ENCODE measurements at regions not wholly inside any gene's neighbourhood (a gene's known extent, or its start where the extent isn't known, plus 50 kb on each side); places are given as distances from the start of the nearest gene placed in this dataset.

DNA sequence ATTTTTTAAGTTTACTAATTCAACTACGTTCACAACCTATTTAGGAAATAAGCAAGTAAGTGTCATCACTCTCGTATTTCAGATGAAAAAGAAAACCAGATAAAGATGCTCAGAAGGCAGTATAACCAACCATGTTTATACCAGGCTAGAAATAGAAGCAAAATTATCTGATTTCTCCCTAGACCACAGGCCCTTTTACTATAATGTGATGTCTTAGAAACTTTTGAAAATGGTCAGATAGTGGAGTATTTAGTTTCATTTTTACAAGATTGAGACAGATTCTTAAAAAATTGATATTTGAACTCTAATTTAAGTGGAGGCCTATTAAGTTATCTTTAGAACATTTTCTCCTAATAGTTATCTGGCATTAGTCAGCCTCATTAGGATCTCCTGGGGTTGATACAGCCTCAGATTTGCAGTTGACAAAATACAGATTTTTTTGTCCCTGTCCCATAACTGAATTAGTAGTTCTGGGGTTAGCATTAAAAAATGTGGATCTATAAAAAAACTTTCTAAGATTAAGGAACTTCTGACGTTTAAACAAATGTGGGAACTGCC lies 818.7 kb upstream of the PCDH9 start:
- TF ChIP-seq, protein P1, sequence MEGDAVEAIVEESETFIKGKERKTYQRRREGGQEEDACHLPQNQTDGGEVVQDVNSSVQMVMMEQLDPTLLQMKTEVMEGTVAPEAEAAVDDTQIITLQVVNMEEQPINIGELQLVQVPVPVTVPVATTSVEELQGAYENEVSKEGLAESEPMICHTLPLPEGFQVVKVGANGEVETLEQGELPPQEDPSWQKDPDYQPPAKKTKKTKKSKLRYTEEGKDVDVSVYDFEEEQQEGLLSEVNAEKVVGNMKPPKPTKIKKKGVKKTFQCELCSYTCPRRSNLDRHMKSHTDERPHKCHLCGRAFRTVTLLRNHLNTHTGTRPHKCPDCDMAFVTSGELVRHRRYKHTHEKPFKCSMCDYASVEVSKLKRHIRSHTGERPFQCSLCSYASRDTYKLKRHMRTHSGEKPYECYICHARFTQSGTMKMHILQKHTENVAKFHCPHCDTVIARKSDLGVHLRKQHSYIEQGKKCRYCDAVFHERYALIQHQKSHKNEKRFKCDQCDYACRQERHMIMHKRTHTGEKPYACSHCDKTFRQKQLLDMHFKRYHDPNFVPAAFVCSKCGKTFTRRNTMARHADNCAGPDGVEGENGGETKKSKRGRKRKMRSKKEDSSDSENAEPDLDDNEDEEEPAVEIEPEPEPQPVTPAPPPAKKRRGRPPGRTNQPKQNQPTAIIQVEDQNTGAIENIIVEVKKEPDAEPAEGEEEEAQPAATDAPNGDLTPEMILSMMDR (IDR thresholded peaks at IDR 0.05; ENCODE audit: low read depth, low read length): no peak
- TF ChIP-seq EZH2phosphoT487 (IDR thresholded peaks at IDR 0.05; ENCODE audit: low read depth): no peak
- H3K36me3 ChIP-seq (replicated peaks; ENCODE audit: low read depth, low read length): no peaks in the 10 kb centered on the region
- no peaks in the 10 kb centered on the region for H3K27me3 ChIP-seq (ENCODE audit: low read depth, low read length)
- no peak overlapping the region for H3K4me3 ChIP-seq (ENCODE audit: low read length)
- peak overlapping the region; percentile 54; the same call in 1 of the 2 replicates for H2AFZ ChIP-seq (ENCODE audit: low read depth, low read length)
- H3K4me1 ChIP-seq (ENCODE audit: low read length): no peaks in the 10 kb centered on the region
- no peak overlapping the region for H3K27ac ChIP-seq (ENCODE audit: low read length)
- no peaks in the 10 kb centered on the region for H3K9me3 ChIP-seq (ENCODE audit: insufficient read depth, low read length)
- no peaks in the 10 kb centered on the region for H4K20me1 ChIP-seq (ENCODE audit: insufficient read depth, low read length)
- H3K79me2 ChIP-seq (ENCODE audit: low read length): no peaks in the 10 kb centered on the region
- no peak overlapping the region for H3K9ac ChIP-seq (ENCODE audit: low read length)
- peak overlapping the region; percentile 27 for H3K4me2 ChIP-seq (ENCODE audit: low read length)

DNA sequence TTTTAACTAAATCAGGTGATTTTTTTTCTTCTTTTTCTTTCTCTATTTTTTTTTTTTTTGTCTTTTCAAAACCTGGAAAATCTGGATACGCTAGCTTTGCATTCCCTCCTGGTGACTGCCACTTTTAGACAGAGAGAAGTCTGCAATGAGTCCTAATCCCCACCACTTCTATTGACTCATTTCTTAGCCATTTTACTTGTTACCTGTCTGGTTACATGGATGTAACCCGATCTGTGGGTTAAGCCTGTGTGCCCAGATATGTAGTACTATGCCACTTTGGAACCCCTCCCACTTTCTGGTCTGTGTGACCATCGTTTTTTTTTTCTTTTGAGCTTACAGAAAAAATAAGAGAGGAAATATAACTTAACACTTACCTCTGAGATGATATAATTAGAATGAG lies 817.8 kb upstream of the PCDH9 start:
- Histone ChIP-seq H3K9me3 (ENCODE audit: insufficient read depth, low read length) (no peaks in the 10 kb centered on the region), H4K20me1 (ENCODE audit: insufficient read depth, low read length) (no peaks in the 10 kb centered on the region), H3K36me3 (replicated peaks; ENCODE audit: low read depth, low read length) (no peaks in the 10 kb centered on the region), H2AFZ (ENCODE audit: low read depth, low read length) (peak overlapping the region; percentile 8; the same call in 1 of the 2 replicates), H3K27me3 (ENCODE audit: low read depth, low read length) (no peaks in the 10 kb centered on the region), H3K79me2 (ENCODE audit: low read length) (no peaks in the 10 kb centered on the region), H3K4me1 (ENCODE audit: low read length) (no peaks in the 10 kb centered on the region), H3K4me3 (ENCODE audit: low read length) (no peak overlapping the region), H3K4me2 (ENCODE audit: low read length) (no peak overlapping the region), H3K9ac (ENCODE audit: low read length) (no peak overlapping the region), H3K27ac (ENCODE audit: low read length) (no peak overlapping the region)
- no peak for TF ChIP-seq EZH2phosphoT487 (IDR thresholded peaks at IDR 0.05; ENCODE audit: low read depth)
- TF ChIP-seq, protein P1 (IDR thresholded peaks at IDR 0.05; ENCODE audit: low read depth, low read length): no peak

DNA sequence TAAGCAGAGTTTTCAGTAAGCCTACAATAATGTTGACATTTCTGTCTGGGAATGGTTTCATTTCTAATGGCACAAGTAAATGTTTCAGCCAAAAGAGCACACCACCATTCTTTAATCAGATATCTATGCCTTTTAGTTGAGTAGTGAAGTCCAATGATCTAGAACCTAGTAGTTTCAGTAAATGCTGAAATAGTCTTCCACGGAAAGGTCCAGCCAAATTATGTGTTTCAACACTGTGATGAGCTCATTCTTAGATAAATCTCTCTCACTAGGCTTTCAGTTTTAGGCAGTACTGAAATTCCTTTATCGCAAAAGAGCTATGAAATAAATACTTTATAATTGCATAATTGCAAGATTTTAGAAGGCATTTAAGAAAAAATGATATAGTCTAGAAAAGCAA lies 816.8 kb upstream of the PCDH9 start:
- no peaks in the 10 kb centered on the region for H3K4me1 ChIP-seq (ENCODE audit: low read length)
- H3K27me3 ChIP-seq (ENCODE audit: low read depth, low read length): no peaks in the 10 kb centered on the region
- H3K4me3 ChIP-seq (ENCODE audit: low read length): no peak overlapping the region
- H3K27ac ChIP-seq (ENCODE audit: low read length): no peak overlapping the region
- H4K20me1 ChIP-seq (ENCODE audit: insufficient read depth, low read length): no peaks in the 10 kb centered on the region
- no peak overlapping the region for H2AFZ ChIP-seq (ENCODE audit: low read depth, low read length)
- no peak overlapping the region for H3K9ac ChIP-seq (ENCODE audit: low read length)
- no peaks in the 10 kb centered on the region for H3K36me3 ChIP-seq (replicated peaks; ENCODE audit: low read depth, low read length)
- TF ChIP-seq EZH2phosphoT487 (IDR thresholded peaks at IDR 0.05; ENCODE audit: low read depth): no peak
- TF ChIP-seq, protein P1 (IDR thresholded peaks at IDR 0.05; ENCODE audit: low read depth, low read length): no peak
- H3K9me3 ChIP-seq (ENCODE audit: insufficient read depth, low read length): no peaks in the 10 kb centered on the region
- no peaks in the 10 kb centered on the region for H3K79me2 ChIP-seq (ENCODE audit: low read length)
- no peak overlapping the region for H3K4me2 ChIP-seq (ENCODE audit: low read length)

DNA sequence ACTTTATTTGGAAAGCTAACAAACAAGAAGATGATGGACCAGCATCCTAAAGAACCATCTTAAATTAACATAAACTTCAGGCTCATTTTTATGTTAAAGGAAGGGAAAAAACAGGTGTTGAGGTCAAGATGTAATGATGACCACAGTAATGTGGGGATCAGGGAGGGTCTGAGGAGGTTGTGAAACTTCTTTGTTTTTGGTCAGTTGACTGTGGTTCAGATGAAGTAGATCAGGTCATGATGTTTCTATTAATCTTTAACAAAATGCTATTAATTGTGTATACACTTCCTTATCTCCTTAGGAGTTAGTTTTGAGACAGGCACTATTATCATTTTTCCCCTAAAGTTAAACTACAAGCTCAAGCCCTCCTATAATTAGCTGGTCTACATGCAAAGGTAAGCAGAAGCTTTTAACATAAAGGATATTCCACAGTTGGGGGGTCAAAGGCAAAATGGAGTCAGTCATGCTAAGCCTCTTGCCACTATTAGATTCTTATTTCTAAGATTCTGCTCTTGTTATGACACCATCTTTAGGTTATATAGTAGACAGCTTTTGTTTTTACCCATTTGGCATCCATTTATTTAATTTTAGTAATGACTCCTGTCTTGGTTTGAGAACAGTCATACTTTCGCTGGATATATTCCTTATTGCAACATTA lies 800.1 kb upstream of the PCDH9 start:
- TF ChIP-seq EZH2phosphoT487 (IDR thresholded peaks at IDR 0.05; ENCODE audit: low read depth): no peak
- TF ChIP-seq, protein P1 (IDR thresholded peaks at IDR 0.05; ENCODE audit: low read depth, low read length): no peak
- Histone ChIP-seq H3K79me2 (ENCODE audit: low read length) (no peaks in the 10 kb centered on the region), H3K9ac (ENCODE audit: low read length) (no peak overlapping the region), H3K27ac (ENCODE audit: low read length) (no peak overlapping the region), H3K36me3 (replicated peaks; ENCODE audit: low read depth, low read length) (no peaks in the 10 kb centered on the region), H2AFZ (ENCODE audit: low read depth, low read length) (no peak overlapping the region), H3K4me1 (ENCODE audit: low read length) (no peaks in the 10 kb centered on the region), H4K20me1 (ENCODE audit: insufficient read depth, low read length) (no peaks in the 10 kb centered on the region), H3K27me3 (ENCODE audit: low read depth, low read length) (no peaks in the 10 kb centered on the region), H3K4me2 (ENCODE audit: low read length) (no peak overlapping the region), H3K9me3 (ENCODE audit: insufficient read depth, low read length) (no peaks in the 10 kb centered on the region), H3K4me3 (ENCODE audit: low read length) (no peak overlapping the region)
